NB4 (cell line): ENCODE measurements at regions not wholly inside any gene's neighbourhood (a gene's known extent, or its start where the extent isn't known, plus 50 kb on each side); places are given as distances from the start of the nearest gene placed in this dataset.

Experiments used
- DNase-seq: peaks from one replicate; pipeline ENCODE4 v3.0.0; 2010; ENCODE audit warnings: low read depth
- H3K4me3 ChIP-seq: one replicate; pipeline ENCODE4 v1.5.1; 2011; ENCODE audit warnings: mild to moderate bottlenecking, low read depth, low read length, moderate library complexity
- CTCF ChIP-seq: IDR thresholded peaks from one replicate; pipeline ENCODE4 v1.5.1; 2012; ENCODE audit warnings: low read depth, low read length
- MAX ChIP-seq: IDR thresholded peaks from 2 replicates; pipeline ENCODE4 v1.6.1; 2011; ENCODE audit warnings: low read depth, low read length
- MYC ChIP-seq: IDR thresholded peaks from 2 replicates; pipeline ENCODE4 v1.6.1; 2011; ENCODE audit warnings: low read depth, low read length
- POLR2A ChIP-seq: IDR thresholded peaks from 2 replicates; pipeline ENCODE4 v1.6.1; 2011; ENCODE audit warnings: mild to moderate bottlenecking; ENCODE audit not compliant: insufficient read length; ENCODE audit errors: extremely low read depth

DNA sequence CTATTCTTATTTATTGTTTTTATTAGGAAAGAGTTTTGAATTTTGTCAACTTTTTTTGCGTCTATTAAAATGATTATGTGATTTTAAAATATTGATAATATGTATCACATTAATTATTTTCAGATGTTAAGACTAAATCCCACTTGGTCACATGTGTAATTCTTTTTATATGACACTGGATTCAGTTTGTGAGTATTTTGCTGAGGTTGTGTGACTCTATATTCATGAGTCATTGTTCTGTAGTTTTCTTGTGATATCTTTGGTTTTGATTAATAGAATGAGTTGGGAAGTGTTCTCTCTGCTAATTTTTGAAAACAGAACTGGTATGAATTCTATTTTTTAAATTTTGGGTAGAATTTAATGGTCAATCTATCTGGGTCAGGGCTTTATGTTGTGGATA lies 317.9 kb downstream of the ETS1 start:
- DNase-seq: no peak
- TF ChIP-seq MYC (no peak), CTCF (no peak), POLR2A (no peak), MAX (no peak)
- H3K4me3 ChIP-seq: no peak overlapping the region

- no peak overlapping the region for H3K4me3 ChIP-seq
- TF ChIP-seq POLR2A (no peak), MAX (no peak)
- no peak for DNase-seq
These were observed 320.5 kb downstream of the ETS1 start for GRCh38 chr11:128266893-128267292.

DNA sequence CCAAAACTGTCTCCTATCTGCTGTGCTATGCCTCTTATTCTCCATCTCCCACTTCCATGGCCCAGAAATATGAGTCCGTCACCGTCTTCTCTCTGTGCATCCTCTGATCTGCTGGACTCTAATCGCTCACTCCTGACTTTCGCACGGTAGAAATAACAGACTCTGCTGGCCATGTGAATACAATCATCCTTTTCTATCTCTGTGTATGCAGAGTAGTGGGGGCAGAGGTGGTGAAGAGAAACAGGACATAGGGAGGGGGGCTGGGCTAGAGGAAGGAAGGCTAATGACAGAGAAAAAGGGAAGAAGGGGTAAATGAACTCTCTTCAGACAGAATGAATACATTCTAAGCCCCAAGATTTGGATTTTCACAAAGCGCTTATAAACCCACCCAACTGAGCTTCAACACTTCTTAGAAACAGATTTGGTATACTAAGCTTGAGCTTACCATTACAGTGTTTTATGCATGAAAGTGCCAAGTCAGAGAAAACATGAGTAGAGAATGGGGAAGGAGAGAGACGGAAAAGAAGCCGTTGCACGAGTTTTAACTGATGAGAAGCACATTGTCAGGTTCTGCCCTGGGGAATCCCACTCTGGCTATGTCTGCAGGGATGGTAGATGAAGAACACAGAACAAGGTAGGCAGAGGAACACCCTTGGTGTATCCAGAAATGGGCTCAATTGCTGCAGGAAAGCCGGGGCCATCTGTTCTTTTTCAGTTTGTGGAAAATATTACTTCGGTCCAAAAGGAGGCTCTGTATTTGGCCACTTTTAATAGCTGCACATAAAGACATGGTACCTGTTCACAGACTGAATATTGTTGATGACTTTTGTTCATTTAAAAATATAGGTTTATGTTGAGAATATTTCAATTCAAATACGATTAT lies 324.7 kb downstream of the ETS1 start:
- DNase-seq: no peak

DNA sequence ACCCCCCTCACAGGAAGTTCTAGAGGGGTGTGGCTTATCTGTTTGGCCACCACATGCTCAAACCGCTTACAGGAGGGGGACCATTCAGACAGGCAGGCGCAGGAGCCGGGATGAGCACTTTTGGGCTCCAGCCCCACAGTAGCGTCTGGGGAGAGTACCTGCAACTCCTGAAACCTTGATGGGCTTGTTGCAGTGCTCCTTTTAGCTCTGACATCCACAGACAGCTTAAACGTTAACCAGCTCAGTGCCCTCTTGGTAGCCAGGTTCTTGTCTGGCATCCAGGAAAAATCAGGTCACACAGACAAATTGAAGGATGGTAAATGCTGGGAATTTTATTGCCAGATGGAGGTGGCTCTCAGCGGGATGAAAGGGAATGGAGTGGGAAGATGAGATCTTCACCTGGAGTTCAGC lies 326.3 kb downstream of the ETS1 start:
- TF ChIP-seq POLR2A (no peak), CTCF (no peak), MAX (no peak), MYC (no peak)
- no peak overlapping the region for H3K4me3 ChIP-seq
- DNase-seq: no peak

More for the DNA sequence above, 324.7 kb downstream of the ETS1 start:
- H3K4me3 ChIP-seq: no peak overlapping the region
- TF ChIP-seq POLR2A: no peak
- no peak for TF ChIP-seq MYC
- no peak for TF ChIP-seq MAX
- no peak for TF ChIP-seq CTCF

DNA sequence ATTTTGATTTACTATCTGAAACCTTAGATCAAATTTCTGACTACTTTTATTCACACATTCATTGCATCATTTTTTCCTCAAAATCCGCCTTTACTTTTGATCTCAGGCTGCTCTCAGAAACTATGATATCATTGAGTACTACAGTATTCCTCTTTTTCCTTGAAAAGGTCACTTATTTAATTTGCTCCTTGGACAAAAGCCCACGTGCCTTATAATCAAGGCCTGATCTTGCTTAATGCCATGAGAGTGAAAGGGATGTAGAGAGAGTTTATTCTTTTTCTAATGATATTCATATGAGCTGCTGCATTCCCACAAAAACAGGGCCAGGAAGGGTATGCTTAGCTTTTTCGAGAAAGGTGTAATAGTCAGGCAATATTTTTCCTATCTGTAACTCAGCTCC lies 327.0 kb downstream of the ETS1 start:
- TF ChIP-seq CTCF (no peak), MYC (no peak), POLR2A (no peak), MAX (no peak)
- no peak for DNase-seq
- H3K4me3 ChIP-seq: no peak overlapping the region

- TF ChIP-seq POLR2A (no peak), CTCF (no peak), MYC (no peak), MAX (no peak)
- no peak for DNase-seq
- H3K4me3 ChIP-seq: no peak overlapping the region
These were observed 327.5 kb downstream of the ETS1 start for GRCh38 chr11:128259816-128260215.
